ENCODE measurements at regions not wholly inside any gene's neighbourhood (a gene's known extent, or its start where the extent isn't known, plus 50 kb on each side); places are given as distances from the start of the nearest gene placed in this dataset.
"Not testable (repeated sequence)": the region's sequence is repeated elsewhere in the genome, so short reads cannot be mapped to it uniquely, and the experiment has no call there.

- not testable (repeated sequence) for TF ChIP-seq CTCF (IDR thresholded peaks at IDR 0.05; ENCODE audit: low read length); EZH2 (IDR thresholded peaks at IDR 0.05; ENCODE audit: borderline replicate concordance, low read length)
Measured at GRCh38 chr9:74090921-74091320, 406.2 kb upstream of the RORB start.
